H4 (cell line): ENCODE measurements at regions not wholly inside any gene's neighbourhood (a gene's known extent, or its start where the extent isn't known, plus 50 kb on each side); places are given as distances from the start of the nearest gene placed in this dataset.

ENCODE experiments used
- DNase-seq: peaks from one replicate; pipeline ENCODE4 v3.0.0-alpha.2; 2015; ENCODE audit warnings: low spot score

DNA sequence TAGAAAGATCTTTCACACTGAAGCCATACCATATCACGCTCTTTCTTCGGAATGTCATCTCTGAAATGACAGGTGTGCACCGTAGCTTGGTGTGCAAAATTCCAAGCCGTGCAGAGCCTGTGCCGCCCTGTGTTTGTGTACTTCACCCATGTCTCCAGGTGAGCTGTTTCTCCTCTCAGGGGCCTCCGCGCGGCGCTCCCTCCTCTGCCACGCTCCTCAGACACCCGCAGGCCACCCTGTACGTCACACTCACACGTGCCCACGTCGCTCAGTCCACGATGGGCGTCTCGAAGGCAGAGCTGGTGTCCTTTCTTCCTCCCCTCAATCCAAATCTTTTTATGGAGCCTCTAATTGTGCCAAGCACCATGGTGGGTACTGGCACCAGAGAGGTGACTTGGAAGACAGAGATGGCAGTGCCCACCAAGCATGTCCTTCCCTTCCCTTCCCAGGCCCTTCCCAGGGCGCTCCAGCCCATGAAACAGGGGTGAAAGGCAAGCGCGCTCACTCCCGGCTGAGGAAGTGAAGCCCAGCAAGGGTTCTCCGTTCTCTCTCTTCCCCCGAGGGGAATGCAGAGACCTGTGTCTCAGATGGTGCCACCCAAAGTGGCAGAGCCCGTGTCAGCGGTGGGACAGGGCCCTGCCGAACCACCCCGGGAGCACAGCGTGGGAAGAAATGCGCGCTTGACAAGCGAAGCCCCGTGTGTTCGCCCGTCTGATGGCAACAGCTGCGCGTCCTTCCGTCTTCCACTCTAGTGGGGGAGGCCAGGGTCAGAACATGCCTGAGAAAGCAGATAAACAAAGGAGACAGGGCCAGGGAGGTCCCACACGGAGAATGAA, 292.5 kb upstream of the SHH start:
- DNase-seq = no peak

DNA sequence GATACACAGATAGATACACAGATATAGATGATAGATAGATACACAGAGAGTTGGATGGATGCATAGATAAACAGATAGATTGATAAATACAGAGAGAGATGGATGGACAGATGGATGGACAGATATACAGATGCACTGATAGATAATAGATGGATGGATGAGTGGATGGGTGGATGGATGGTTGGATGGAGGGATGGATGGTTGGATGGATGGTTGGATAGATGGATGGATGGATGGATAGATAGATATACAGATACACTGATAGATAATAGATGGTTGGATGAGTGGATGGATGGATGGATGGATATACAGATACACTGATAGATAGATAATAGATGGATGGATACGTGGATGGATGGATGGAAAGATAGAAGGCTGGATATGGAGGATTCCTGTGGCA, 290.0 kb upstream of the SHH start:
- DNase-seq = no peak

DNA sequence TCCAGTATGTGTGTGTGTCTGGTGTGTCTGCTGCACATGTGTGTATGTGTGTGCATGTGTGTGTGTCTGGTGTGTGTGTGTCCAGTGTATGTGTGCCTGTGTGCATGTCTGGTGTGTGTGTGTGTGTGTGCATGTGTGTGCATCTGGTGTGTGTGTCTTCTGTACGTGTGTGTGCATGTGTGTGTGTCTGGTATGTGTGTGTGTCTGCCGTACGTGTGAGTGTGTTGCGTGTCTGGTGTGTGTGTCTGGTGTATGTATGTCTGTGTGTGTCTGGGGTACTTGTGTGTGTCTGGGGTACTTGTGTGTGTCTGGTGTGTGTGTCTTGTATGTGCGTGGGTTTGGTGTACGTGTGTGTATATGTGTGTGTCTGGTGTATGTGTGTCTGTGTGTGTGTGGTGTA, 289.1 kb upstream of the SHH start:
- DNase-seq = no peak

DNA sequence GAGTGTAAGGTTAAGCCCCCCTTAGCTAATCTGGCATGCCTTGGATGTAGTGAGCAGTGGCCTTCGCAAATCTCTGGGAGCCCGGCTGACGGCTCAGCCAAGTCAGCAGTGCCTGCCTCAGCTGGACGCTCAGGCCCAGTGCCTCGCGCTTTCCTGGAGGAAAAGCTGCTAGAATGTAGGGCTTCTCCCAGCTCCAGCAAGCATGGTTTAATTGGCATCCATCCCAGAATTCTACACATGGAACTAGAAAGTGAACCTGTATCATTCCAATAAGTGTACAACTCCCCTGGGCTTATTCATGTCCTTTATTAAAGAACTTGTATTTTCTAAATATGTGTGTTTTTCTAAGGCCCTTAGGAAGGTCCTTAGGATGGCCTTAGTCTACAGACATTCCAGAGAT, 287.8 kb upstream of the SHH start:
- DNase-seq = no peak

DNA sequence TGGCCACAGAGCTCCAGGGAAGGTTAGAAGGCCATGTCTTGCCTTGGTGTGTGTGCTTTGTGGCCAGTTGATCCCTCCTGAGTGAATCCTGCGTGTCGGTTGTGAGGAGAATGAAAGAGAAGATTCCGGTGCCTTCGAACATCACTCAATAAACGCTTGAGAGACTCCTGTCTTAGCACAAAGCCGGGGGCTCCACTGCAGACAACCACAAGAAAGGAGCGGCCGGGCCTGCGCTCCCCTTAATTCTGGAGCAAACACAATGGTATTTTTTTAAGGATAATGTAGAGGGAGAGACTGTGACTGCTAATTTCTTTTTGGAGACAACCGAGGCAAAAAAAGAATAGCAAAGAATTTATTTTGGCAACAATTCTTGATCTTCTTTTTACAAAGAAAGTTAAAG, 286.8 kb upstream of the SHH start:
- no peak for DNase-seq

DNA sequence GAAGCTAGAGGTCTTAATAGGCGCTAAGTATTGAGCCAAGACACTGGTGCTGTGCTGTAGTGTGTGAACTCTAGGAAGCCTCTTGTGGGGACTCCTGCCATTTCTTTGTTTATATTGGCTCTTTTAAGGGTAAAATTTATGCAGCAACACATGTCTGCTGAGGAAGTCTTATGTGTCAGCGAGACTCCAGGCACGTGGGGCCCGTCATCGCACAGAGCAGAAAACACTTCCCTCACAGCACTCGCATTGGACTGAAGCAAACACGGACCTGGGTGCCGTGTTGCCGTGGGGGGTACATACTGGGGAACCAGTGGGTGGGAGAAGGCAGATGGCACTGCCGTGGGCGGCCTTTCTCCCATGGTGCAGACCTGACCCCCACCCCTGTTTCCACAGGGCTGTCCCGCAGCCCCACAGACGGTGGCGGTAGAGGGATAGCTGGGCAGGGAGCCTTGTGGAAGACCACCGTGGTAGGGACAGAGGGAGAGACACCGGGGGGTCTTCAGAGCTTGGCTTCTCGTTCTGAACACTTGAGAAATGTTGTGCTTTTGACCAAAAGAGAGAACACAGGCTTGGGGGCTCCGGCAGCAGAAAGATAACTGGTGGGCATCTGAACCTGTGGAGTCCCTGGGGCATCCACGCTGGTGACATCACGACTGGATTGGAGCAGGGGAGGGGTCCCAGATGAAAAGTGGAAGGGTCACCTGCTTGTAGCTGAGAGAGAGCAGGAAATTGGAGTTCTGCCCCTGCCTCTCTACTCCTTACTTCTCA, 284.7 kb upstream of the SHH start:
- no peak for DNase-seq

DNA sequence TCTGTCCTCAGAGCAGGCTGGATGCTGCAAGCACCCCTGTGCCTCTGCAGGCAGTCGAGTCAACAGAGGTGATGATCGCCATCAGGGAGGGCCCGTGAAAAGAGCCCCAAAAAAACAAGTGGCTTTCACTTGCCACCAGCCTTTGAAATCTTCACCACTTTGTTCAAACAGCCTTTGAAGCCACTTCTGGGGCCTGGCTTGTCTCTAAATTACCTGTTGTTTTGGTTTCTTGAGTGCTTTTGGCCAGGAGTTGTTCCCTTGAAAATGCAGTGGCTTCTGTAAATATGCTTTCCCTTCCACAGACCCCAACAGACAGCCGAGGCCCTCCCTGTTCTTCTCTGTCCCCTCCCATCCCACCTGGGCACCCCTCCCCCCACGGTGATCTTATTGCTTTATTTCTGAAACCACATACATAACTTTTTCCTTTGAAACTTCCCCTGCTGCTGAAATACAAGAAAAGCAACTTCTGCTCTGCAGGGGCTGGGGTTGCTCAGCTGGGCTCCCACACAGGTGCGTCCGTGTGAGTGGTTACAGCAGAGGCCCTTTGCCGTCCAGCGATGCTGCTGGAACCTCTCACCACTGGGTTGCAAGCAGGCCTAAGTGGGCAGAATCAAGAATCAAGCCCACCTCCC, 283.8 kb upstream of the SHH start:
- no peak for DNase-seq

DNA sequence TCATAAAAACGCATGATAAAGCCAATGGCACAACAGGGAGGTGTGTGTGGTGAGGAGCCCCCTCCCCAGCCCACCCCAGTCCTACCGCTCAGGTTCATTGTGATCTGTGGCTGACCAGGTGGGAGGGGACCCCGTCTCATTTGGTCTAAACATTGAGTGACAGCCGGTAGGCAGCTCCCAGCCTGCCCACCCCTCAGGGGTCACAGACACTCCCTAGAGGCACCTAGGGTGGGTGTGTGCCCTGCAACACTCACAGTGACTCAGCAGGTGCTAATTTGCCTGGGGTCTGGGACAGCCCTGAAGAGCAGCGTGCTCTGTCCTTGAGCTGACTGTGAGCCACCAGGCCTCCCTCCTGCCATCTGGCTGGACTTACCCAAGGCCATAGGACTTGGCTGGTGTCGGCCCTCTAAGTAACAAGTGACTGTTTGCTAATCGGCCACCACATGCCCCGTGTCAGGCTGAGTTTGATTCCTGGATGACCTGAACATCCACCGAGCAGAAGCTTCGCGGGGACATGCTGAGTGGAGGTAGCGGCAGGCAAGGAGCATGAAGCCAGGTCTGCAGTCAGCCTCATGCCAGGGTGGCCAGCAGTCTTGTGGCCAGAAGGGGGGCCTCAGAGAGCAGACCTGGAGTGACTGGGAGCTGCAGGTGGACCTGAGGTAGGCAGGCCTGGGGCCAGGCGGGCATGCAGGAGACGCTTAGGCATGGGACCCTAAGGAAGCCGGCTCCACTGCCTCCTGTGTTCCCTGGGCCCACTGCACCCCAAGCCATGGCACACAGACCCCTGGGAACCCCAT, 282.3 kb upstream of the SHH start:
- no peak for DNase-seq

DNA sequence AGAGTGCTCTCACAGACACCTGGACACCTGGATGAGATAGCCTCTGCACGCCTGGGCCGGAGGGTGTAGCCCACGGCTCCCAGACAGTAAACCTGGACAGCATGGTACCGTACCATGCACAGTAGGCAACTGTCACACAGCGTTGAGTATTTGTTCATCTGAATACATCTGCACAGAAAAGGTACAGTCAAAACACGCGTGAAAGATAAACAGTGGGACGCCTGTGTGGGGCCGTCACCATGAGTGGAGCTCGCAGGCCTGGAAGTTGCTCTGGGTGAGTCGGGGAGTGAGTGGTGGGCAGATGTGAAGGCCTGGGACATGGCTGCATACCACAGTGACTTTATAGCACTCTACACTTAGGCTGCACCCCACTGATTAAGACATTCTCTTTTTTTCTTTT, 280.0 kb upstream of the SHH start:
- no peak for DNase-seq

DNA sequence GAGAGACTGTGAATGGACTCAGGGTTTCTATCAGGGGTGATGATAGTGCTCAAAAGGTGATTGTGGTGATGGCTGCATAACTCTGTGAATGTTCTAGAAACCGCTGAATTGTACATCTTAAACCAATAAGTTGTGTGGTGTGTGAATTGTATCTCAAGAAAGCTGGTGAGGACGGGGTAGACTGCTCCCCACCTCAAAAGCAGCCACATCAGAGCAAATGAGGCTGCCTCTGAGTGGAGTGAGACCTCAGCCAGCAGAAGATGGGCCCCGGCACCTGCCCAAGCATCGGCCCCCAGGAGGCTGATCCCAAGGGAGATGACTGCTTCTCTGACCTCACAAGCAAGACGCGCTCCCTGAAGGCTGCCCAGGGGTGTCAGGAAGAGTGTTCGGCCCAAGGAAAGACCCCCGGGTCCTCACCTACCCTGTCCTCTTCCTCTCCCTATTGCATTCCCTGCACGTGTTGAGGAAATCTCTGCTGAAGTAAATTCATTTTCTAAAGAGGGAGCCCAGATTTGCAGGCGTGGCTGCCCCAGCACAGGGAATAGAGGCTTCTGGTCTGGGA, 279.3 kb upstream of the SHH start:
- no peak for DNase-seq

DNA sequence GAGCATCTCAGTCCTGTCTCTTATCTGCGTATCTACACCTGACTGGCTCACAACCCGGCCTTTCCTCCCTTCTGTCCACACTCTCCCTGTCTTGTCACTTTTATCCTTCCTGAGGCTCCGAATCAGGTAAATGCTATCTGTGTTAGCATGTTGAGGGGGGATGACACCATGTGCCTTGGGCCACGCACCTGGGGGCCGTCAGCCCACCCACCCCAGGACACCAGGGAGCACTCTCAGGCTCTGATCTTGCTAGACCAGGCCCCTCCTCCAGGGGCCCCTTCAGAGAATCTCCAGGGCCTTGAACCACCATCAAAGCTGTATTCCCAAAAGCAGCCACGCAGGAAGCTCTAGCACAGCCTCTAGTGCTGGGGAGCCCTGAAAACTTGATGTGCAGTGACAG, 278.7 kb upstream of the SHH start:
- DNase-seq = no peak

DNA sequence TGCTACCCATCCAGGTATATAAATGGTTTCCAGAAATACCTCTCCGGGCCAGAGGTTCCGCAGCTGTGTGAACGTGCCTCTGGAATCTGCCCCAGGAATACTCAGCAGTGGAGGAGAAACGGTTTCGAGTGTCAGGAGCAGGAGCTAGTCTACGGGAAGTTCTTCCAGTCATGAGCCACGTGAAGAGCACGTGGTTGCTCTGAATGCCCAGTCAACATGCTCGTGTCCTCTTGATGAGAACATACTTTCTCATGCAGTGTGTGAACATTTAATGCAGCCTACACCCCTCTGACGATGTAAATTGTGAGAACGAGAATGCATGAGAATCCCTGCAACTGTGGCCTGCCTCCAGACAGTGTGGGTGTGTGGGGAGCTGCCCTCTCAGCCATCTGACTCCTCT, 277.0 kb upstream of the SHH start:
- no peak for DNase-seq

DNA sequence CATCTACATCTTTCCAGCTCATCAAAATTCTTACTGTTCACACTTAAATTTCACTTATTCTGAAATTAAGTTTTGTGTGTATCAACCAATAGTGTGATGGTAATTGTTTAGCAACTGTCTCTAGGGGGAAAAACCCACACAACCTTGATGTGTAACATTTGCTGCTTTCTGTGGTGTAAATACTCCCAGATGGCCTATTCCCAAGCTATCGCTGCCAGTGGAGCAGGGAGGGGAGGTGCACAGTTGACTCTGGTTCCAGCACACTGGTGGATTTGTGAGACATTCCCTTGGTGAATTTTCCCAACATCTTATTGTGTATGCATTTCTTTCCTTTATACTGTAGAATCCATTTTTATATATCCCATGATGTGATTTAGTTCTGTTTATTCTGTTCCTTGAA, 275.9 kb upstream of the SHH start:
- no peak for DNase-seq

DNA sequence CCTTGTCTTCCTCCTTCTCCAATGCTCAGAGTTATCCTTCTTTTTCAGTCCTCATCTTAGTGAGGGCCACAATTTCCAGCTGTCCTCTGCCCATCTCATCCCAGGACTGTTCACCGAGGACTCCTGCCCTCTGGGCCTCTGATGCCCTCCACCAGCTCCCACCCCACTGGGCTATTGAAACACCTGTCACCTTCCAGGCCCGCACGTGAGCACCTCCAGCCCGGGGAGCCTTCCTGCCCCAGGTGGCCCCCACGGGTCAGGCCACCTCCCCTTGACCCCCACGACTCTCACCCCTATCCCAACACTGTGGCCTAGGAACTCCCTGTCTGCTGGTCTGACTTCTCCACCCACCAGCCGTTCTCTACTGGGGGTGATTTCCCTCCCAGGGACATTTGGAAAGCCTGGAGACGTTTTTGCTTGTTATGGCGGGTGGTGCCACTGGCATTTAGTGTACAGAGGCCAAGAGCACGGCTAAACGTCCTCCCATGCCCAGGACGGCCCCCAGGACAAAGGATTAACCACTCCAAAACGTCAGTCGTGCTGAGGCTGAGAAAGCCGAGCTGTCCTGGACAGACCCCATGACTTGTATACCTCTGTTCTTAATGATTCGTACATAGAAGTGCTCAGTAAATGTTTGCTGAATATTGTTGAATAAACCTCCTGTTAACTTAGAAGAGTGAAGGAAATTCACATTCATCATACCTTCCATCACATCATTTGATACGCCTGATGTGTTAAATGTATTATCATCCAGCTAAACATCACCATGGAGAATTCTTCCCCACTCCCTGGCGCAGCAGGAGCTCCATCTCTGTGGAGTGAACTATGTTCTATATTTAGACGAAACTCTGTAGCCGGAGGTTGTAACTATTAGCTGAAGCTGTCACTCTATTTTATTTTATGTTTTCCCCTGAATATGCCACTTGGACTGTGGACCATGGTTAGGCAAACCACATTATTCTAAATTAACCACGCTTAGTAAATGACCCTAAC, 270.1 kb upstream of the SHH start:
- no peak for DNase-seq

DNA sequence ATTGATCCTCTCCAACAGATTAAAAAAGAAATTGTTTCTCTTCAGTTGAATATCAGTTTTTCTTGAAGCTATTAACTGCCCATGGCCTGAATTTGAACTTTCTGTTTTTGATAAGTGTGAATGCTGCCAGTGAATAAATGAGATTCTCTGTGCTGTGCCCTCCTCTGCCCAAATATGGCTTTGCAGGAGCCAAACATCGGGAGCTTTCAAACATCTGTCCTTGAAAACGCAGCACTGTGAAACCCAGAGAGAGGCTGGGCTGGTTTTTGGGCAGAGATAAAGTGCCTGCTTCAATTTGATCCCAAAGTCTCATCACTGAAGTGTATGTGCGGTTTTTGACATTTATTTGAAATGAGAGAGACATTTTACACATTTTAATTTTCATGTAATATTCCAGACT, 268.3 kb upstream of the SHH start:
- DNase-seq = no peak

DNA sequence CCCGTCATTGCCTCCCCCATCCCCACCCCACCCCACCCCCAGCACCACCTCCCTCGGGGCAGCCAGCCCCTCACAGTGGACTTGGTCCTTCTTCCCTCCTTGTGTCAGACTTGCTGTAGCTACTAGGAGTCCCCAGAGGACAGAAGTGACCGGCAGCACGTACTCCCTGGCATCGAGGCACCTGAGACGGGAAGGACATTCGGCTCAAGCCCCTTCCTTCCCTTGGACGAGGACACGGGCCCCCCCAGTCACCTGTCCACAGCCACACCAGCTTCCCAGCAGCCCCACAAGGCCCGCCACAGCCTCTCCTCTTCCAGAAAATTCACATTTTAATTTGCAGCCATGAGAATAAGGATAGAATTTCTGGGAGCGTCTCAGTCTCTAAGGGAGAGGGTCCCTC, 267.8 kb upstream of the SHH start:
- DNase-seq = no peak

DNA sequence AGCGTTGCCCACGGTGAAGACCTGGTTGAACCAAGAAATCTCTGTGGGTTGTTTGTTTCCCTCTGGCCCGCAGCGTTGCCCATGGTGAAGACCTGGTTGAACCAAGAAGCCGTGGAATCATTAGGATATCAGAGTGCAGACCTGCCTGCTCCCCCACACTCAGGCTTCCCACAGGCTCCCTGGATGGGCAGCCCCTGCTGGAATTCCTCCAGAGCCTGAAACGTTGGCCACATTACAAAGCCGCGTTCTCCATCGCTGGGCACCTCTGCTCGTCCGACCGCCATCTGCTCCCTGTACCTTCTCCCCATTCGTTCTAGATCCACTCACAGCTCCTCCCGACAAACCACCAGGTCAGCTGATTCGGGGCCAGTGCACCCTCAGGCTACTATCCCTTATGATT, 266.9 kb upstream of the SHH start:
- DNase-seq = no peak

DNA sequence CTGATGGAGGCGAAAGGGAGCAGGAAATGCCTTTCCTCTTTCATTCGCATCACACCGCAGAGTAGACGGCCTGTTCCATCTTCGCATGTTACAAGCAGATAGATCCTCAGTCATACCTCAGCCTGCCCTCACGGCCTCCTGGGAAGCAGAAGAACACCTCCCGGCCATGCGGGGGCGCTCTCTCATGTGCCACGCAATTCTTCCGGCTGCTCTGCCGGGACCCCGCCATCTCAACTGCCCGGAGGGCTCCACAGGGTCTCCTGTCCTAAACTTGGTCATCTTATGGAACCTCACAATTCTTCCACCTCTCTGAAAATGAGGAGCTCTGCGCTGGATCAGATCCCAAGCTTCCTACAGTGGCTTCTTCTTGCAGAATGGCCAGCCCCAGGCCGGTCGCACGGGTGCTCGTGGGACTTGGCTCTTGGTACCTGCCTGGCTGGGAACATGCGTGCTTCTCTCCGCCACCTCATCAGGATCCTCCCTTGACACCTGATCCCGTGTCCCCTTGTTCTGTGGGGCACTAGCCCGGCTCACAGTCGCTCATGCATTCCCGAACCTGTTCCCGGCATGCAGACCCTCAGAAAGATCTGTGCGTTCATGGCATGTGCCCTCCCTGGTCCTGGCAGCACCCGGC, 262.8 kb upstream of the SHH start:
- no peak for DNase-seq

DNA sequence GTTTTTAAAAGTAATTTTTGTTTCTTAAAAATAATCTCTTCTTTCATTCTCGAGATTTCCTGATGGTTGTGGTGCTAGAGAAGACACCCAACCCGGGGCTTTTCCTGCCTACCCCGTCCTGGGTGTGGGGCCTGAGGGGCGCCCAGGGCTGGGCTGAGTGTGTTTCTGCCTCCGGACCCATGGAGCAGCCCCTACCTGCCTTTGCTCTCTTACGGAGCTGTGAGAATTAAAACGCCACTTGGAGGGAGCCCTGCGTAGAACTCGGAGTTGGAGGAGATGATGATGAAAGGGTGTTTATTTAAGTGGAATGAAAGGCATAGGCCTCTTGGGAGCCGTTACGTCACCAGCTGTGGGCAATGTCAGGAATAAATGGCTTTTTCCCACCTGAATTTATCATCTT, 261.8 kb upstream of the SHH start:
- DNase-seq = no peak
